GM23338 (cell line): ENCODE measurements at regions not wholly inside any gene's neighbourhood (a gene's known extent, or its start where the extent isn't known, plus 50 kb on each side); places are given as distances from the start of the nearest gene placed in this dataset.

ENCODE experiments used
- ATAC-seq: fragments of 200-7000 bp; cut with Tn5 transposase; 3 replicates; pipeline ENCODE4 v1.9.1; 2020
- DNase-seq: peaks from one replicate; pipeline ENCODE4 v3.0.0-alpha.2; 2015; ENCODE audit warnings: low spot score
- H2AFZ ChIP-seq: fragments of 200-600 bp; sonication (generic); 2 replicates; pipeline ENCODE4 v1.8.0; 2016; ENCODE audit warnings: antibody characterized with exemption, mild to moderate bottlenecking, moderate library complexity
- H3F3A ChIP-seq: fragments of 200-600 bp; sonication (generic); replicated peaks from 2 replicates; pipeline ENCODE4 v1.8.0; 2017; ENCODE audit warnings: antibody characterized with exemption, mixed run types, low read depth
- H3K27ac ChIP-seq: fragments of 200-600 bp; sonication (generic); 2 replicates; pipeline ENCODE4 v1.6.1; 2016; ENCODE audit warnings: low read depth
- H3K27me3 ChIP-seq: fragments of 200-600 bp; sonication (generic); 2 replicates; pipeline ENCODE4 v1.8.0; 2016; ENCODE audit warnings: mild to moderate bottlenecking, mixed run types, moderate library complexity; ENCODE audit not compliant: insufficient read depth
- H3K36me3 ChIP-seq: fragments of 200-600 bp; sonication (generic); 2 replicates; pipeline ENCODE4 v1.8.0; 2016; ENCODE audit warnings: mild to moderate bottlenecking; ENCODE audit not compliant: insufficient read depth
- H3K4me1 ChIP-seq: fragments of 200-600 bp; sonication (generic); 2 replicates; pipeline ENCODE4 v1.8.0; 2016; ENCODE audit warnings: mild to moderate bottlenecking, moderate library complexity; ENCODE audit not compliant: insufficient read depth
- H3K4me2 ChIP-seq: fragments of 200-600 bp; sonication (generic); 2 replicates; pipeline ENCODE4 v1.7.1; 2017; ENCODE audit warnings: mixed run types
- H3K4me3 ChIP-seq: fragments of 200-600 bp; sonication (generic); 2 replicates; pipeline ENCODE4 v1.6.1; 2016; ENCODE audit warnings: mixed run types
- H3K79me2 ChIP-seq: fragments of 200-600 bp; sonication (generic); replicated peaks from 2 replicates; pipeline ENCODE4 v1.8.0; 2017; ENCODE audit warnings: mild to moderate bottlenecking; ENCODE audit not compliant: insufficient read depth
- H3K9me2 ChIP-seq: fragments of 200-600 bp; sonication (generic); 2 replicates; pipeline ENCODE4 v1.8.0; 2017; ENCODE audit not compliant: insufficient read depth
- H4K20me1 ChIP-seq: fragments of 200-600 bp; sonication (generic); replicated peaks from 2 replicates; pipeline ENCODE4 v1.8.0; 2017; ENCODE audit warnings: mild to moderate bottlenecking; ENCODE audit not compliant: insufficient read depth
- H3K27ac Mint-ChIP-seq: 2 replicates; pipeline ENCODE4 v1.8.0; 2020; ENCODE audit warnings: inconsistent platforms, mild to moderate bottlenecking, moderate library complexity, mixed read lengths
- H3K27me3 Mint-ChIP-seq: 3 replicates; pipeline ENCODE4 v1.8.0; 2022; ENCODE audit warnings: low read depth, mild to moderate bottlenecking, moderate library complexity, mixed read lengths, inconsistent platforms; ENCODE audit not compliant: insufficient read depth, poor library complexity
- H3K36me3 Mint-ChIP-seq: 3 replicates; pipeline ENCODE4 v1.8.0; 2021; ENCODE audit warnings: low read depth, mild to moderate bottlenecking, inconsistent platforms, moderate library complexity, mixed read lengths
- H3K4me1 Mint-ChIP-seq: 3 replicates; pipeline ENCODE4 v1.8.0; 2020; ENCODE audit warnings: mild to moderate bottlenecking, inconsistent platforms, mixed read lengths
- H3K4me3 Mint-ChIP-seq: 3 replicates; pipeline ENCODE4 v1.8.0; 2021; ENCODE audit warnings: moderate library complexity, mild to moderate bottlenecking, inconsistent platforms, mixed read lengths
- H3K9me3 Mint-ChIP-seq: 3 replicates; pipeline ENCODE4 v1.8.0; 2020; ENCODE audit warnings: moderate library complexity, mild to moderate bottlenecking, inconsistent platforms, mixed read lengths
- CREB1 ChIP-seq: fragments of 250-450 bp; sonication (Bioruptor Pico); IDR thresholded peaks from 2 replicates; pipeline ENCODE4 v1.5.0; 2020; ENCODE audit warnings: low read depth, mild to moderate bottlenecking, moderate library complexity
- CTCF ChIP-seq, 2 experiments: fragments of 200-600 bp in 1 of 2; sonication (generic) in 1 of 2; conservative IDR thresholded peaks; 2 replicates each; pipeline versions ENCODE4 v1.5.1 to v1.6.1; 2016 to 2017; ENCODE audit warnings: antibody characterized with exemption in 2 of 2, low read depth in 2 of 2, mild to moderate bottlenecking in 2 of 2, moderate library complexity in 1 of 2
- ETS1 ChIP-seq: IDR thresholded peaks from 2 replicates; pipeline ENCODE4 v1.6.1; 2016; ENCODE audit warnings: antibody characterized with exemption
- EZH2 ChIP-seq: fragments of 200-600 bp; sonication (generic); IDR thresholded peaks from one replicate; pipeline ENCODE4 v1.8.0; 2017; ENCODE audit warnings: antibody characterized with exemption, mild to moderate bottlenecking, low read depth; ENCODE audit not compliant: unreplicated experiment
- EZH2phosphoT487 ChIP-seq: fragments of 200-600 bp; sonication (generic); IDR thresholded peaks from one replicate; pipeline ENCODE4 v1.8.1; 2018; ENCODE audit warnings: antibody characterized with exemption; ENCODE audit not compliant: unreplicated experiment
- JUNB ChIP-seq: IDR thresholded peaks from one replicate; pipeline ENCODE4 v1.6.1; 2016; ENCODE audit warnings: antibody characterized with exemption; ENCODE audit not compliant: unreplicated experiment
- NANOG ChIP-seq: IDR thresholded peaks from 2 replicates; pipeline ENCODE4 v1.6.1; 2016; ENCODE audit warnings: antibody characterized with exemption, borderline replicate concordance
- POLR2AphosphoS5 ChIP-seq: IDR thresholded peaks from 2 replicates; pipeline ENCODE4 v1.6.1; 2016; ENCODE audit warnings: antibody characterized with exemption, low read depth
- REST ChIP-seq: IDR thresholded peaks from one replicate; pipeline ENCODE4 v1.6.1; 2018; ENCODE audit warnings: antibody characterized with exemption; ENCODE audit not compliant: unreplicated experiment
- STAT1 ChIP-seq: IDR thresholded peaks from one replicate; pipeline ENCODE4 v1.6.1; 2016; ENCODE audit warnings: antibody characterized with exemption; ENCODE audit not compliant: unreplicated experiment
- ZNF114 ChIP-seq: fragments of 250-450 bp; sonication (Bioruptor Pico); IDR thresholded peaks from 2 replicates; pipeline ENCODE4 v1.5.0; 2020; ENCODE audit warnings: mild to moderate bottlenecking, moderate library complexity
- ZNF331 ChIP-seq: fragments of 250-450 bp; sonication (Bioruptor Pico); IDR thresholded peaks from 2 replicates; pipeline ENCODE4 v1.5.0; 2020; ENCODE audit warnings: low read depth, mild to moderate bottlenecking, moderate library complexity
- ZNF462 ChIP-seq: fragments of 250-450 bp; sonication (Bioruptor Pico); IDR thresholded peaks from 2 replicates; pipeline ENCODE4 v1.5.0; 2020; ENCODE audit warnings: mild to moderate bottlenecking, moderate library complexity

- no peak for ATAC-seq
- Histone ChIP-seq H3F3A (no peaks in the 10 kb centered on the region), H3K27ac (no peak overlapping the region), H3K79me2 (no peaks in the 10 kb centered on the region), H2AFZ (no peak overlapping the region), H4K20me1 (no peaks in the 10 kb centered on the region), H3K4me3 (no peak overlapping the region), H3K4me1 (peaks cover 15% of the 10 kb centered on the region), H3K36me3 (no peaks in the 10 kb centered on the region), H3K27me3 (no peaks in the 10 kb centered on the region), H3K9me2 (no peaks in the 10 kb centered on the region), H3K4me2 (no peak overlapping the region)
- TF ChIP-seq POLR2AphosphoS5 (no peak), ZNF331 (CRISPR knock-in tag) (no peak), REST (no peak), JUNB (no peak), STAT1 (no peak), ZNF462 (CRISPR knock-in tag) (no peak), EZH2phosphoT487 (no peak), EZH2 (no peak), CTCF (conservative IDR thresholded peaks at IDR 0.05; ENCODE audit: low read depth in 2 of 2) (no peak), ZNF114 (no peak), CREB1 (CRISPR knock-in tag) (no peak), NANOG (no peak), ETS1 (no peak)
- no peak overlapping the region for H3K27ac Mint-ChIP-seq
- H3K4me1 Mint-ChIP-seq: peaks cover 12% of the 10 kb centered on the region
- no peak for DNase-seq
- H3K9me3 Mint-ChIP-seq: no peaks in the 10 kb centered on the region
- no peaks in the 10 kb centered on the region for H3K27me3 Mint-ChIP-seq
- H3K36me3 Mint-ChIP-seq: no peaks in the 10 kb centered on the region
- no peak overlapping the region for H3K4me3 Mint-ChIP-seq
Measured at GRCh38 chr2:219991116-219991515, 363.7 kb downstream of the SLC4A3 start.
